ENCODE measurements at regions not wholly inside any gene's neighbourhood (a gene's known extent, or its start where the extent isn't known, plus 50 kb on each side); places are given as distances from the start of the nearest gene placed in this dataset.

DNA sequence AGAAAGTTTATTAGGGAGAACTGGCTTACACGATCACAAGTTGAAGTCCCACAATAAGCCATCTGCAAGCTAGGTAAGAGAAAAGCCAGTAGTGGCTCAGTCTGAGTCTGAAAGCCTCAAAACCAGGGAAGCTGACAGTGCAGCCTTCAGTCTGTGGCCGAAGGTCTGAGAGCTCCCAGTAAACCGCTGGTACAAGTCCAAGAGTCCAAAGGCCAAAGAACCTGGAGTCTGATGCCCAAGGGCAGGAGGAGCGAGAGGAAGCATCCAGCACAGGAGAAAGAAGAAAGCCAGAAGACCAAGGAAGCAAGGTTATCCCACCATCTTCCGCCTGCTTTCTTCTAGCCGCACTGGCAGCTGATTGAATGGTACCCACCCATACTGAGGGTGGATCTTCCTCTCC is 97.3 kb upstream of the FBN2 start:
- TF ChIP-seq EZH2 (IDR thresholded peaks at IDR 0.05): no peak
- TF ChIP-seq POLR2AphosphoS5 (IDR thresholded peaks at IDR 0.05; ENCODE audit: borderline replicate concordance, low read depth, low read length): no peak
- TF ChIP-seq FOXP2 (optimal IDR thresholded peaks at IDR 0.05; ENCODE audit: control extremely low read depth, extremely low read length, insufficient read depth): no peak

All from SK-N-MC (cell line).